Suprapubic skin (tissue), 3 donors: ENCODE measurements at regions not wholly inside any gene's neighbourhood (a gene's known extent, or its start where the extent isn't known, plus 50 kb on each side); places are given as distances from the start of the nearest gene placed in this dataset.

Source experiments
- CTCF ChIP-seq, 2 donors: fragments of 200-600 bp in 1 of 2; fragments of 450-650 bp in 1 of 2; sonication (generic) in 1 of 2; IDR thresholded peaks; one replicate each; pipeline ENCODE4 v1.5.1; 2016 to 2019; ENCODE audit warnings: antibody characterized with exemption in 2 of 2, mild to moderate bottlenecking in 1 of 2, moderate library complexity in 1 of 2
- EP300 ChIP-seq: sonication (generic); formaldehyde crosslinking; IDR thresholded peaks from one replicate; pipeline ENCODE4 v1.6.1; 2017; ENCODE audit warnings: antibody characterized with exemption

- TF ChIP-seq CTCF (IDR thresholded peaks at IDR 0.05) (no peak), EP300 (no peak)
These were observed 236.5 kb downstream of the IL20RB start for GRCh38 chr3:137194301-137194700.
